GM12878 (cell line): ENCODE measurements at regions not wholly inside any gene's neighbourhood (a gene's known extent, or its start where the extent isn't known, plus 50 kb on each side); places are given as distances from the start of the nearest gene placed in this dataset.

ENCODE experiments used
- ATAC-seq: fragments of 200-7000 bp; cut with Tn5 transposase; 3 replicates; pipeline ENCODE4 v1.9.1; 2020; ENCODE audit warnings: mild to moderate bottlenecking, moderate library complexity
- BruUV-seq: library from RNA; stranded (reverse); fragments of 400-500 nt; replicated peaks from 2 replicates; lab custom pipeline; 2021; lab: Mats Ljungman, UMichigan
- CTCF ChIA-PET: fragments of 300-600 bp; sonication (Branson Sonifier 250); formaldehyde crosslinking; extraction: SDS; loops from one replicate; lab custom pipeline; 2021; ENCODE audit warnings: inconsistent platforms; lab: Yijun Ruan, JAX
- POLR2A ChIA-PET: fragments of 350-600 bp; formaldehyde crosslinking; extraction: SDS; loops from one replicate; lab custom pipeline; 2021; ENCODE audit warnings: inconsistent platforms; lab: Charles Lee
- RAD21 ChIA-PET: fragments of 300-600 bp; sonication (Branson Sonifier 250); formaldehyde crosslinking; loops from one replicate; lab custom pipeline; 2023; ENCODE audit warnings: antibody characterized with exemption; ENCODE audit not compliant: unreplicated experiment; lab: Charles Lee
- SMC1A ChIA-PET: fragments of 300-600 bp; sonication (Branson Sonifier 250); formaldehyde crosslinking; loops from one replicate; lab custom pipeline; 2023; ENCODE audit not compliant: unreplicated experiment, uncharacterized antibody; lab: Charles Lee
- DNase-seq: peaks from one replicate; pipeline ENCODE4 v3.0.0-alpha.2; 2011; ENCODE audit warnings: low read depth, low spot score
- FAIRE-seq: peaks from 3 replicates; lab custom pipeline; 2011; peaks lifted over from hg19 to GRCh38; lab: Jason Lieb, UNC
- H2AFZ ChIP-seq: 2 replicates; pipeline ENCODE4 v1.6.0; 2011; ENCODE audit warnings: low read depth, low read length, control low read depth; ENCODE audit not compliant: control insufficient read depth
- H3K27ac ChIP-seq: 2 replicates; pipeline ENCODE4 v1.5.1; 2011; ENCODE audit warnings: control low read depth; ENCODE audit not compliant: control insufficient read depth, insufficient read depth
- H3K27me3 ChIP-seq, 2 experiments: replicated peaks in 1 of 2; 2 replicates each; pipeline versions ENCODE4 v1.6.0 to v1.6.1; 2011; ENCODE audit warnings: low read length in 1 of 2; ENCODE audit not compliant: control insufficient read depth in 2 of 2, insufficient read depth in 2 of 2
- H3K36me3 ChIP-seq, 2 experiments: 2 replicates each; pipeline ENCODE4 v1.5.1; 2011; ENCODE audit warnings: low read length in 1 of 2; ENCODE audit not compliant: control insufficient read depth in 2 of 2, insufficient read depth in 2 of 2
- H3K4me1 ChIP-seq: 2 replicates; pipeline ENCODE4 v1.6.1; 2011; ENCODE audit warnings: mild to moderate bottlenecking, low read length, moderate library complexity, mixed read lengths; ENCODE audit not compliant: control insufficient read depth, insufficient read depth
- H3K4me2 ChIP-seq: 2 replicates; pipeline ENCODE4 v1.6.0; 2011; ENCODE audit warnings: control low read depth; ENCODE audit not compliant: control insufficient read depth, insufficient read depth
- H3K4me3 ChIP-seq: fragments of 200-600 bp; sonication (generic); 2 replicates; pipeline ENCODE4 v1.5.1; 2016
- H3K79me2 ChIP-seq: 2 replicates; pipeline ENCODE4 v1.6.0; 2011; ENCODE audit warnings: low read length; ENCODE audit not compliant: control insufficient read depth, insufficient read depth
- H3K9ac ChIP-seq: 2 replicates; pipeline ENCODE4 v1.8.0; 2011; ENCODE audit warnings: low read length, control low read depth, mixed read lengths; ENCODE audit not compliant: control insufficient read depth, insufficient read depth
- H3K9me3 ChIP-seq: replicated peaks from 3 replicates; pipeline ENCODE4 v1.5.1; 2011; ENCODE audit warnings: mild to moderate bottlenecking, low read length; ENCODE audit not compliant: control insufficient read depth, insufficient read depth
- H4K20me1 ChIP-seq: 2 replicates; pipeline ENCODE4 v1.6.0; 2011; ENCODE audit not compliant: control insufficient read depth, insufficient read depth
- DPF2 ChIP-seq: fragments of 450-650 bp; IDR thresholded peaks from 2 replicates; pipeline ENCODE4 v1.6.1; 2017; ENCODE audit warnings: mild to moderate bottlenecking
- E2F4 ChIP-seq: IDR thresholded peaks from 2 replicates; pipeline ENCODE4 v1.6.1; 2012; ENCODE audit warnings: low read depth, low read length, improper control_type of control experiment
- JUND ChIP-seq: IDR thresholded peaks from 2 replicates; pipeline ENCODE4 v1.6.1; 2012; ENCODE audit warnings: low read depth, mild to moderate bottlenecking, low read length, improper control_type of control experiment, moderate library complexity
- KDM1A ChIP-seq: fragments of 200-600 bp; sonication (generic); IDR thresholded peaks from 2 replicates; pipeline ENCODE4 v1.6.1; 2016; ENCODE audit warnings: borderline replicate concordance
- MYC ChIP-seq: IDR thresholded peaks from 2 replicates; pipeline ENCODE4 v1.6.1; 2011; ENCODE audit warnings: mild to moderate bottlenecking, low read length, moderate library complexity, inconsistent platforms; ENCODE audit not compliant: insufficient read depth, insufficient replicate concordance, insufficient read length, severe bottlenecking
- NFYA ChIP-seq: IDR thresholded peaks from 2 replicates; pipeline ENCODE4 v1.6.1; 2011; ENCODE audit warnings: low read depth, mild to moderate bottlenecking, low read length, improper control_type of control experiment, borderline replicate concordance
- NFYB ChIP-seq: IDR thresholded peaks from 2 replicates; pipeline ENCODE4 v1.6.1; 2011; ENCODE audit warnings: low read depth, mild to moderate bottlenecking, low read length, improper control_type of control experiment, moderate library complexity; ENCODE audit not compliant: insufficient read depth
- RBBP5 ChIP-seq: fragments of 200-600 bp; sonication (generic); conservative IDR thresholded peaks from 2 replicates; pipeline ENCODE4 v1.6.1; 2016
- TCF12 ChIP-seq: IDR thresholded peaks from 2 replicates; pipeline ENCODE4 v1.6.1; 2011; ENCODE audit warnings: low read depth, mild to moderate bottlenecking, low read length
- WRNIP1 ChIP-seq: IDR thresholded peaks from 2 replicates; pipeline ENCODE4 v1.6.1; 2011; ENCODE audit warnings: low read depth, low read length, improper control_type of control experiment, borderline replicate concordance
- WGBS: methylation state at CpG from one replicate; pipeline ENCODE4 v1.1.6; 2016; ENCODE audit warnings: low lambda C conversion rate; ENCODE audit not compliant: insufficient replicate concordance, insufficient coverage; ENCODE audit errors: missing lambda C conversion rate; 5-methylcytosine and 5-hydroxymethylcytosine counted together
- in situ Hi-C: fragments of 300-500 bp; cut with MboI; formaldehyde crosslinking; loops from 9 replicates; pipeline ENCODE4 v1.14.3; 2018; ENCODE audit warnings: mixed read lengths
- intact Hi-C: fragments of 100-400 bp; cut with micrococcal nuclease; formaldehyde crosslinking; loops from one replicate; pipeline ENCODE4 v1.14.2; 2022; ENCODE audit not compliant: unreplicated experiment
- TF ChIP-seq, protein P1 (sequence below): fragments of 450-650 bp; IDR thresholded peaks from 2 replicates; pipeline ENCODE4 v1.6.1; 2018; ENCODE audit warnings: mild to moderate bottlenecking, low read depth, moderate library complexity; ENCODE audit not compliant: partially characterized antibody

- TF ChIP-seq, protein P1, sequence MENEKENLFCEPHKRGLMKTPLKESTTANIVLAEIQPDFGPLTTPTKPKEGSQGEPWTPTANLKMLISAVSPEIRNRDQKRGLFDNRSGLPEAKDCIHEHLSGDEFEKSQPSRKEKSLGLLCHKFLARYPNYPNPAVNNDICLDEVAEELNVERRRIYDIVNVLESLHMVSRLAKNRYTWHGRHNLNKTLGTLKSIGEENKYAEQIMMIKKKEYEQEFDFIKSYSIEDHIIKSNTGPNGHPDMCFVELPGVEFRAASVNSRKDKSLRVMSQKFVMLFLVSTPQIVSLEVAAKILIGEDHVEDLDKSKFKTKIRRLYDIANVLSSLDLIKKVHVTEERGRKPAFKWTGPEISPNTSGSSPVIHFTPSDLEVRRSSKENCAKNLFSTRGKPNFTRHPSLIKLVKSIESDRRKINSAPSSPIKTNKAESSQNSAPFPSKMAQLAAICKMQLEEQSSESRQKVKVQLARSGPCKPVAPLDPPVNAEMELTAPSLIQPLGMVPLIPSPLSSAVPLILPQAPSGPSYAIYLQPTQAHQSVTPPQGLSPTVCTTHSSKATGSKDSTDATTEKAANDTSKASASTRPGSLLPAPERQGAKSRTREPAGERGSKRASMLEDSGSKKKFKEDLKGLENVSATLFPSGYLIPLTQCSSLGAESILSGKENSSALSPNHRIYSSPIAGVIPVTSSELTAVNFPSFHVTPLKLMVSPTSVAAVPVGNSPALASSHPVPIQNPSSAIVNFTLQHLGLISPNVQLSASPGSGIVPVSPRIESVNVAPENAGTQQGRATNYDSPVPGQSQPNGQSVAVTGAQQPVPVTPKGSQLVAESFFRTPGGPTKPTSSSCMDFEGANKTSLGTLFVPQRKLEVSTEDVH: no peak
- no peak for TF ChIP-seq E2F4
- no peak for TF ChIP-seq JUND
- TF ChIP-seq DPF2: no peak
- no peak for TF ChIP-seq TCF12
- TF ChIP-seq NFYB: no peak
- TF ChIP-seq, all 136 proteins: peak for 0
Observed at GRCh38 chr2:138433995-138434951, 67.3 kb upstream of the SPOPL start (continued).

DNA sequence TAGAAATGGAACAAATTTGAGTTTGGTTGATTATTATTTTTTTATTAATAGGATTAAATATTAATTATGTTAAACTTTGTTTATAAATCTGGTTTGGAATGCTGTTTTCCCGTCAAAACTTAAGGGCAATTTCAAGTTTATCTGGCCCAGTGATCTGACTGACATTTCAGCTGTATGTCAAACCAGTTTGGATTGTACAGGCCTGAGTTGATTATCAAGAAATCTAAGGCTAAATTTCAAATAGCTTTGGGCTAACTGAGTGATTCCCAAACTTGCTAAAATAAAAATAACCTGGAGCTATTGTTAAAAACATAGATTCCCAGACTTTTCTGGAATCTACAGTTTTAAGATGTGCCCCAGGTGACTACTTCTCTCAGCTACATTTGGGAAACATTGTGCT is 65.9 kb upstream of the SPOPL start:
- RAD21 ChIA-PET: interaction anchor here (0.8 kb wide), 1 partner anchor 421 kb away, joined by 3 read pairs; no protein-coding TSS in a partner anchor
- no peak overlapping the region for H2AFZ ChIP-seq
- H3K9me3 ChIP-seq: no peaks in the 10 kb centered on the region
- no peaks in the 10 kb centered on the region for H3K79me2 ChIP-seq
- H4K20me1 ChIP-seq: no peaks in the 10 kb centered on the region
- no peaks in the 10 kb centered on the region for H3K36me3 ChIP-seq
- BruUV-seq: no TSS peak
- CTCF ChIA-PET: interaction anchor here (1.0 to 1.1 kb wide), 3 partner anchors 20 to 280 kb away, joined by 3 read pairs; no protein-coding TSS in a partner anchor
- H3K4me3 ChIP-seq: no peak overlapping the region
- H3K4me1 ChIP-seq: no peaks in the 10 kb centered on the region
- DNase-seq (no peak), ATAC-seq (no peak), FAIRE-seq (no peak)
- POLR2A ChIA-PET: interaction anchor here (0.7 kb wide), 1 partner anchor 278 kb away, joined by 3 read pairs; no protein-coding TSS in a partner anchor
- in situ Hi-C loops (no loop called here), intact Hi-C loops (no loop called here)
- H3K27ac ChIP-seq: no peak overlapping the region
- SMC1A ChIA-PET: interaction anchor here (1.0 to 1.6 kb wide), 6 partner anchors 12 to 68 kb away, joined by 3 to 6 read pairs (median 4); no protein-coding TSS in a partner anchor
- H3K9ac ChIP-seq: no peak overlapping the region
- 100% methylated on average over 1 of the region's 1 CpG for WGBS
- no peaks in the 10 kb centered on the region for H3K27me3 ChIP-seq
- no peak overlapping the region for H3K4me2 ChIP-seq
- TF ChIP-seq WRNIP1 (no peak), DPF2 (no peak), NFYA (no peak), KDM1A (no peak), RBBP5 (no peak), MYC (no peak)
- TF ChIP-seq, all 136 proteins: peak for 0
